WTC11 (cell line): ENCODE measurements at regions not wholly inside any gene's neighbourhood (a gene's known extent, or its start where the extent isn't known, plus 50 kb on each side); places are given as distances from the start of the nearest gene placed in this dataset.
A peak's percentile ranks its signal among the peaks of the same experiment; 100 is the strongest.

Source experiments
- ATAC-seq: fragments of 200-7000 bp; cut with Tn5 transposase; 2 replicates; pipeline ENCODE4 v1.10.0; 2021; ENCODE audit warnings: mild to moderate bottlenecking, moderate library complexity
- CTCF ChIA-PET: fragments of 300-600 bp; sonication (Branson Sonifier 250); formaldehyde crosslinking; loops from one replicate; lab custom pipeline; 2021; ENCODE audit warnings: antibody characterized with exemption; lab: Charles Lee
- POLR2A ChIA-PET: fragments of 350-600 bp; sonication (Branson Sonifier 250); formaldehyde crosslinking; loops from one replicate; lab custom pipeline; 2021; ENCODE audit warnings: antibody characterized with exemption; lab: Charles Lee
- DNase-seq: peaks from one replicate; pipeline ENCODE4 v3.0.0; 2021; ENCODE audit warnings: low spot score
- H3K27ac Mint-ChIP-seq: 2 replicates; pipeline ENCODE4 v1.8.0; 2021; ENCODE audit warnings: mixed read lengths
- H3K27me3 Mint-ChIP-seq: 2 replicates; pipeline ENCODE4 v1.8.0; 2021; ENCODE audit warnings: low read depth, mild to moderate bottlenecking, moderate library complexity, mixed read lengths
- H3K36me3 Mint-ChIP-seq: 2 replicates; pipeline ENCODE4 v1.8.0; 2021; ENCODE audit warnings: mixed read lengths
- H3K4me1 Mint-ChIP-seq: 2 replicates; pipeline ENCODE4 v1.8.0; 2022; ENCODE audit warnings: mixed read lengths
- H3K4me3 Mint-ChIP-seq: 2 replicates; pipeline ENCODE4 v1.8.0; 2021; ENCODE audit warnings: mild to moderate bottlenecking, moderate library complexity, mixed read lengths
- H3K9me3 Mint-ChIP-seq: 2 replicates; pipeline ENCODE4 v1.8.0; 2021; ENCODE audit warnings: mixed read lengths
- FOXP1 ChIP-seq: sonication (generic); formaldehyde crosslinking; IDR thresholded peaks from 2 replicates; pipeline ENCODE4 v1.8.0; 2022; ENCODE audit warnings: missing genetic modification reagents, mild to moderate bottlenecking, moderate library complexity, borderline replicate concordance
- GABPB1 ChIP-seq: sonication (generic); formaldehyde crosslinking; IDR thresholded peaks from 2 replicates; pipeline ENCODE4 v1.8.1; 2023; ENCODE audit warnings: mild to moderate bottlenecking, missing genetic modification reagents
- GRHL2 ChIP-seq: fragments of 250-450 bp; sonication (Bioruptor Pico); IDR thresholded peaks from 2 replicates; pipeline ENCODE4 v1.8.0; 2022; ENCODE audit warnings: mild to moderate bottlenecking, moderate library complexity; ENCODE audit not compliant: insufficient replicate concordance, severe bottlenecking
- KAT7 ChIP-seq: sonication (generic); formaldehyde crosslinking; IDR thresholded peaks from 2 replicates; pipeline ENCODE4 v1.8.1; 2023; ENCODE audit warnings: missing genetic modification reagents, mild to moderate bottlenecking, borderline replicate concordance
- NFATC4 ChIP-seq: fragments of 250-450 bp; sonication (Bioruptor Pico); IDR thresholded peaks from 2 replicates; pipeline ENCODE4 v1.9.0; 2021; ENCODE audit warnings: mild to moderate bottlenecking
- NFYB ChIP-seq: sonication (generic); formaldehyde crosslinking; conservative IDR thresholded peaks from 2 replicates; pipeline ENCODE4 v1.8.0; 2022; ENCODE audit warnings: low read depth, missing genetic modification reagents
- NR2C2 ChIP-seq: sonication (generic); formaldehyde crosslinking; IDR thresholded peaks from 2 replicates; pipeline ENCODE4 v1.8.0; 2022; ENCODE audit warnings: mild to moderate bottlenecking, missing genetic modification reagents
- RORB ChIP-seq: fragments of 250-450 bp; sonication (Bioruptor Pico); IDR thresholded peaks from 2 replicates; pipeline ENCODE4 v1.9.0; 2021; ENCODE audit warnings: mild to moderate bottlenecking
- SMAD3 ChIP-seq: sonication (generic); formaldehyde crosslinking; IDR thresholded peaks from 2 replicates; pipeline ENCODE4 v1.8.0; 2022; ENCODE audit warnings: missing genetic modification reagents, mild to moderate bottlenecking, borderline replicate concordance
- ZBTB21 ChIP-seq: sonication (generic); formaldehyde crosslinking; IDR thresholded peaks from 2 replicates; pipeline ENCODE4 v1.8.1; 2023; ENCODE audit warnings: mild to moderate bottlenecking, missing genetic modification reagents, borderline replicate concordance
- TF ChIP-seq, protein P1 (sequence below): fragments of 250-450 bp; sonication (Bioruptor Pico); IDR thresholded peaks from 2 replicates; pipeline ENCODE4 v1.9.0; 2021; ENCODE audit warnings: moderate library complexity, mild to moderate bottlenecking, inconsistent platforms, borderline replicate concordance
- TF ChIP-seq, protein P2 (sequence below): sonication (generic); formaldehyde crosslinking; IDR thresholded peaks from 2 replicates; pipeline ENCODE4 v1.8.1; 2023; ENCODE audit warnings: mild to moderate bottlenecking, missing genetic modification reagents, moderate library complexity
- TF ChIP-seq, protein P3 (sequence below): sonication (generic); formaldehyde crosslinking; IDR thresholded peaks from 2 replicates; pipeline ENCODE4 v1.8.0; 2023; ENCODE audit warnings: missing genetic modification reagents
- TF ChIP-seq, protein P4 (sequence below): sonication (generic); formaldehyde crosslinking; IDR thresholded peaks from 2 replicates; pipeline ENCODE4 v1.8.0; 2023; ENCODE audit warnings: mild to moderate bottlenecking, missing genetic modification reagents

DNA sequence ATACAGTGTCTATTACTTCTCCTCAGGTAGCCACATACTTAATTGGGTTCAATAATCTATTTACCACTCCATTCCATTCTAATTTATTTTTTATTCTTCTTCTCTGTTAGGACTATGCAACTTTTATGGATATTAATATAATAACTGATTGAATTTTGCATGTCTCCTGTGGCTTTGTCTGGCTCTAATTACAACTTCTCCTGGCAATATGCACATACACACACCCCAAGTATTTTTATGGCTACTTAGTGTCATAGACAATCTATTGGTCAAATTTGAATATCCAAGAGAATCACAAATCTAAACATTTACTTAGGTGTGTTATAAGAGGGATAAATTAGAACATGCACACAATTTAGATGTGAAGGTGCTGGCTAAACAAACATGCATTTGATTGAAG lies 73.1 kb downstream of the BOD1L2 start:
- POLR2A ChIA-PET, result no interaction called here
- DNase-seq, result no peak
- TF ChIP-seq GRHL2 (CRISPR knock-in tag) (no peak), SMAD3 (CRISPR knock-in tag) (no peak), KAT7 (no peak), NR2C2 (no peak)
- TF ChIP-seq, protein P1, sequence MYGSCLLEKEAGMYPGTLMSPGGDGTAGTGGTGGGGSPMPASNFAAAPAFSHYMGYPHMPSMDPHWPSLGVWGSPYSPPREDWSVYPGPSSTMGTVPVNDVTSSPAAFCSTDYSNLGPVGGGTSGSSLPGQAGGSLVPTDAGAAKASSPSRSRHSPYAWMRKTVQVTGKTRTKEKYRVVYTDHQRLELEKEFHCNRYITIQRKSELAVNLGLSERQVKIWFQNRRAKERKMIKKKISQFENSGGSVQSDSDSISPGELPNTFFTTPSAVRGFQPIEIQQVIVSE (CRISPR knock-in tag), result no peak
- TF ChIP-seq, protein P2, sequence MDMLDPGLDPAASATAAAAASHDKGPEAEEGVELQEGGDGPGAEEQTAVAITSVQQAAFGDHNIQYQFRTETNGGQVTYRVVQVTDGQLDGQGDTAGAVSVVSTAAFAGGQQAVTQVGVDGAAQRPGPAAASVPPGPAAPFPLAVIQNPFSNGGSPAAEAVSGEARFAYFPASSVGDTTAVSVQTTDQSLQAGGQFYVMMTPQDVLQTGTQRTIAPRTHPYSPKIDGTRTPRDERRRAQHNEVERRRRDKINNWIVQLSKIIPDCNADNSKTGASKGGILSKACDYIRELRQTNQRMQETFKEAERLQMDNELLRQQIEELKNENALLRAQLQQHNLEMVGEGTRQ (CRISPR knock-in tag), result no peak
- TF ChIP-seq, all 79 proteins: peak for 0
- Mint-ChIP-seq H3K9me3 (peaks cover 10% of the 10 kb centered on the region), H3K27me3 (no peaks in the 10 kb centered on the region; the same call in 1 of the 2 replicates), H3K36me3 (no peaks in the 10 kb centered on the region; the same call in 1 of the 2 replicates), H3K4me3 (no peak overlapping the region), H3K27ac (no peak overlapping the region), H3K4me1 (peaks cover 31% of the 10 kb centered on the region)
- CTCF ChIA-PET, result interaction anchor here (1.1 to 1.6 kb wide), 3 partner anchors 98 to 351 kb away, joined by 3 to 5 read pairs (median 3); no protein-coding TSS in a partner anchor
- no peak for ATAC-seq

DNA sequence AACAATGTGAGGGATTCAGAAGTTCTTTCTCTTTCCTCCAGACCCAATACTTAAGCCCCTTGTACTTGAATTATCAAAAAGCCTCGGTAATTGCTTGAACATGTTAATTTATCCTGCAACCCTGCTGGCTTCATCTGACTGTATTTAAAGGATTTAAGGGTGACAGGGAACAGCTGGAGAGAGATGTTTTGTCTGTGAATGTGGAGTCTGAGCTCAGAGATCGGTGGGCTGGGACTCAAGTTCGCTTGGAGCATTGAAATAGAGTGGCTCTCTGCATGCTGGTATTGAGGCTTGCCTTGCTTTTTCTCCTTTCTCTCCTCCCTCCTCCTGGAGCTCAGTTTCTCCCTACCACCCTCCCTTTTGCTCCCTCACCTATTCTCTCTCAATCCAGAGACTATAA lies 73.6 kb downstream of the BOD1L2 start:
- H3K36me3 Mint-ChIP-seq, result no peaks in the 10 kb centered on the region; the same call in 1 of the 2 replicates
- TF ChIP-seq ZBTB21 (CRISPR knock-in tag) (no peak), FOXP1 (CRISPR knock-in tag) (no peak)
- H3K27me3 Mint-ChIP-seq, result no peaks in the 10 kb centered on the region; the same call in 1 of the 2 replicates
- peak overlapping the region; percentile 37; the same call in 1 of the 2 replicates for H3K27ac Mint-ChIP-seq
- H3K4me1 Mint-ChIP-seq, result peaks cover 31% of the 10 kb centered on the region
- H3K4me3 Mint-ChIP-seq, result peak overlapping the region; percentile 16
- ChIA-PET CTCF (interaction anchor here (0.7 to 1.6 kb wide), 4 partner anchors 99 to 351 kb away, joined by 3 to 5 read pairs (median 3); no protein-coding TSS in a partner anchor), POLR2A (interaction anchor here (0.6 kb wide), 1 partner anchor 36 kb away, joined by 3 read pairs; no protein-coding TSS in a partner anchor)
- peak; percentile 81 for ATAC-seq
- H3K9me3 Mint-ChIP-seq, result peaks cover 8% of the 10 kb centered on the region; the same call in 1 of the 2 replicates
- no peak for DNase-seq

DNA sequence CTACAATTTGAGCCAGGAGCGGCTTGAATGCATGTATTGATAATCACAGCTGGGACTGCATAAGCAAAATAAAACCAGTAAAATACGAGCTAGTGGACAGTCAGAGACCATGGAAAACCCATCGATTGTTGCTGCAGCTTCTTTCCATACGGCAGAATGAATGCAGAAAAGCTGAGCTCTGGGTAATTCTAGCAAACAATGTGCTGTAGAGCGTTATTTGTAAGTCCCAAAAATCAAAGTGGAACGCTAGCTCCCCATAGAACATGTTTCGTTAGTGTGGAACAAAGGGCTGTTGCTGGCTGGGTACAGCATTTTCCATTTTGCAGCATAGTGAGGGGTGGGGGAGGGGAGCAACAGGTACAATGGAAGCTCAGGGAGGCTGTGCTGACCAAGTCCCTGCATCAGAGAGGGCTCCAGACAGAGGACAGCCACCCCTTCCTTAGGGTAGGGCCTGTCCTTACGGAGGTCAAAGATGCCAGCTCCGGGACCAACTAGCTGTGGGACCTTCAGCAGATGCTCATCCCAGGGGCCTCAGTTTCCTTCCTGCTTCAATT lies 74.1 kb downstream of the BOD1L2 start:
- POLR2A ChIA-PET, result interaction anchor here (0.6 kb wide), 1 partner anchor 36 kb away, joined by 3 read pairs; no protein-coding TSS in a partner anchor
- ATAC-seq, result peak; percentile 43
- TF ChIP-seq, protein P3, sequence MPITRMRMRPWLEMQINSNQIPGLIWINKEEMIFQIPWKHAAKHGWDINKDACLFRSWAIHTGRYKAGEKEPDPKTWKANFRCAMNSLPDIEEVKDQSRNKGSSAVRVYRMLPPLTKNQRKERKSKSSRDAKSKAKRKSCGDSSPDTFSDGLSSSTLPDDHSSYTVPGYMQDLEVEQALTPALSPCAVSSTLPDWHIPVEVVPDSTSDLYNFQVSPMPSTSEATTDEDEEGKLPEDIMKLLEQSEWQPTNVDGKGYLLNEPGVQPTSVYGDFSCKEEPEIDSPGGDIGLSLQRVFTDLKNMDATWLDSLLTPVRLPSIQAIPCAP (CRISPR knock-in tag), result no peak
- TF ChIP-seq GABPB1 (CRISPR knock-in tag) (no peak), NFYB (no peak), NFATC4 (CRISPR knock-in tag) (no peak), RORB (CRISPR knock-in tag) (no peak)
- TF ChIP-seq, protein P4, sequence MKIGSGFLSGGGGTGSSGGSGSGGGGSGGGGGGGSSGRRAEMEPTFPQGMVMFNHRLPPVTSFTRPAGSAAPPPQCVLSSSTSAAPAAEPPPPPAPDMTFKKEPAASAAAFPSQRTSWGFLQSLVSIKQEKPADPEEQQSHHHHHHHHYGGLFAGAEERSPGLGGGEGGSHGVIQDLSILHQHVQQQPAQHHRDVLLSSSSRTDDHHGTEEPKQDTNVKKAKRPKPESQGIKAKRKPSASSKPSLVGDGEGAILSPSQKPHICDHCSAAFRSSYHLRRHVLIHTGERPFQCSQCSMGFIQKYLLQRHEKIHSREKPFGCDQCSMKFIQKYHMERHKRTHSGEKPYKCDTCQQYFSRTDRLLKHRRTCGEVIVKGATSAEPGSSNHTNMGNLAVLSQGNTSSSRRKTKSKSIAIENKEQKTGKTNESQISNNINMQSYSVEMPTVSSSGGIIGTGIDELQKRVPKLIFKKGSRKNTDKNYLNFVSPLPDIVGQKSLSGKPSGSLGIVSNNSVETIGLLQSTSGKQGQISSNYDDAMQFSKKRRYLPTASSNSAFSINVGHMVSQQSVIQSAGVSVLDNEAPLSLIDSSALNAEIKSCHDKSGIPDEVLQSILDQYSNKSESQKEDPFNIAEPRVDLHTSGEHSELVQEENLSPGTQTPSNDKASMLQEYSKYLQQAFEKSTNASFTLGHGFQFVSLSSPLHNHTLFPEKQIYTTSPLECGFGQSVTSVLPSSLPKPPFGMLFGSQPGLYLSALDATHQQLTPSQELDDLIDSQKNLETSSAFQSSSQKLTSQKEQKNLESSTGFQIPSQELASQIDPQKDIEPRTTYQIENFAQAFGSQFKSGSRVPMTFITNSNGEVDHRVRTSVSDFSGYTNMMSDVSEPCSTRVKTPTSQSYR (CRISPR knock-in tag), result no peak
- TF ChIP-seq, all 79 proteins: peak for 0
- Mint-ChIP-seq H3K27me3 (no peaks in the 10 kb centered on the region; the same call in 1 of the 2 replicates), H3K4me1 (peaks cover 31% of the 10 kb centered on the region), H3K4me3 (peak overlapping the region; percentile 16; the same call in 1 of the 2 replicates), H3K36me3 (no peaks in the 10 kb centered on the region; the same call in 1 of the 2 replicates), H3K27ac (peak overlapping the region; percentile 37; the same call in 1 of the 2 replicates), H3K9me3 (peaks cover 8% of the 10 kb centered on the region; the same call in 1 of the 2 replicates)
- CTCF ChIA-PET, result interaction anchor here (0.7 to 1.6 kb wide), 4 partner anchors 99 to 352 kb away, joined by 3 to 5 read pairs (median 3); no protein-coding TSS in a partner anchor
- no peak for DNase-seq
